ENCODE measurements at regions not wholly inside any gene's neighbourhood (a gene's known extent, or its start where the extent isn't known, plus 50 kb on each side); places are given as distances from the start of the nearest gene placed in this dataset.
"Not testable (repeated sequence)": the region's sequence is repeated elsewhere in the genome, so short reads cannot be mapped to it uniquely, and the experiment has no call there.

DNA sequence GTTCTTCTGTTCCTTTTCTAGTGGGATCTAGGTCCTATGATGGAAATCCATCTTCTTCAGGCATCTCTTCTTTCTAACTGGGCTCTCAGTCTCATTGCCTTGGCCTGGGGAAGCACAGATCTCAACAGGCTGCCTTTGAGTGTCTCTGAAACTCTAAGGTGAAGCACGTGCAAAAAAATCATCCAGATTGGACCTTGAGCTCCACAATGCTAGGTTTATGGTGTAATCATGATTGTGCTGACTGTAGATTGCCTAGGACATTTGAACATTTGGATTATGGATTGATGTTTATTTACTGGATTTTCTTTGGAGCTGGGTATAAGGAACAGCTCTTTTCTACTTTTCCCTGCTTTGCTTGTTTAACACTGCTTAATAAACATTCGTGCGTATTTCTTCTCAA is 191.5 kb upstream of the NR3C2 start:
- no peak for TF ChIP-seq Cebpa-rat (IDR thresholded peaks at IDR 0.05)
- H3K4me1 ChIP-seq = no peaks in the 10 kb centered on the region
- no peak overlapping the region for H3K27ac ChIP-seq
- H3K4me2 ChIP-seq = no peak overlapping the region
- no peak overlapping the region for H3K9ac ChIP-seq
- peaks cover 30% of the 10 kb centered on the region for H3K9me3 ChIP-seq
- H4K20me1 ChIP-seq = no peaks in the 10 kb centered on the region
- H3K36me3 ChIP-seq = no peaks in the 10 kb centered on the region
- no peak overlapping the region for H3K4me3 ChIP-seq
- H3K27me3 ChIP-seq = no peaks in the 10 kb centered on the region

DNA sequence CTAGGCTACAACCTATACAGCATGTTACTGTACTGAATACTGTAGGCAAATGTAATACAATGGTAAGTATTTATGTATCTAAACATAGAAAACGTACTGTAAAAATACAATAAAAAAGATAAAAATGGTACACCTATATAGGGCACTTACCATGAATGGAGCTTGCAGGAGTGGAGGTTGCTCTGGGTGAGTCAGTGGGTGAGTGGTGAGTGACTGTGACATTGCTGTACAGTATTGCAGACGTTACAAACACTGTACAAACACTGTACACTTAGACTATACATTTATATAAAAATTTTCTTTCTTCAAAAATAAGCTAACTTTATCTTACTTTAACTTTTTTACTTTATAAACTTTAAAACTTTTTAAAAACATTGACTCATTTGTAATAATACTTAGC is 190.3 kb upstream of the NR3C2 start:
- Histone ChIP-seq H3K4me3 (no peak overlapping the region), H4K20me1 (no peaks in the 10 kb centered on the region), H3K36me3 (no peaks in the 10 kb centered on the region), H3K9ac (no peak overlapping the region), H3K27ac (no peak overlapping the region), H3K4me1 (no peaks in the 10 kb centered on the region), H3K27me3 (no peaks in the 10 kb centered on the region), H3K9me3 (peaks cover 17% of the 10 kb centered on the region), H3K4me2 (no peak overlapping the region)
- no peak for TF ChIP-seq Cebpa-rat (IDR thresholded peaks at IDR 0.05)

DNA sequence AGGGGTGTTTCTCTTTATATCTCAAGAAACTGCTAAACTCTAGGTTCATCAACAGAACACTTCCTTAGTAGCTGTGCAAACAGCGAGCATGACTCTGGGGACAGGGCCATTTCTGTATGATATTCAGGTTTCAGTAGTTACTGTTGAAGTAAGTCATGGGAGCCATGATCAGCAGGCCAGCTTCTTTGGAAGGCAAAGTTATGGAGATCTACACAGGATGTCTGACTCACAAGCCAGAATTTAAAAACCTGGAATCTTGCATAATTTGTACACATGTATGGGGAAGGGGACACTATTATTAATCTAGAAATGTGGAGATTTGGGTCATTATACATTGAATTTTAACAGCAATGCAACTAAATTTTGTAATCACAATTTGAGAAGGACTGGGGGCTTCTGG is 187.8 kb upstream of the NR3C2 start:
- Histone ChIP-seq H3K36me3 (no peaks in the 10 kb centered on the region), H3K4me1 (no peaks in the 10 kb centered on the region), H3K9ac (no peak overlapping the region), H3K4me2 (no peak overlapping the region), H3K27me3 (no peaks in the 10 kb centered on the region), H3K9me3 (peaks cover under 1% of the 10 kb centered on the region; the same call in 1 of the 2 replicates), H3K27ac (no peak overlapping the region), H3K4me3 (no peak overlapping the region), H4K20me1 (no peaks in the 10 kb centered on the region)
- no peak for TF ChIP-seq Cebpa-rat (IDR thresholded peaks at IDR 0.05)

DNA sequence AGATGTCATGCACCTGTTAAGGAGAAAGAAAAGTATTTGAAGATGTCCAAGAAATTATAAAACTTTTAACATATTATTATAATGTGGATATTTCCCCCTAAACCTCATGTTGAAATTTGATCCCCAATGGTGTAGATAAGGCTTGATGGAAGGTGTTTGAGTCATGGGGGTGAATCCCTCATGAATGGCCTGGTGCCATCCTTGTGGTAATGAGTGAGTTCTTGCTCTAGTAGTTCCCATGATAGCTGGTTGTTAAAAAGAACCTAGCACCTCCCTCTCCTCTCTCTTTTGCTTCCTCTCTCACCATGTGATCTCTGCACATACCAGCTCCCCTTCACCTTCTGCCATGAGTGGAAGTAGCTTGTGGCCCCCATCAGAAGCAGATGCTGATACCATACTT is 176.6 kb upstream of the NR3C2 start:
- no peak overlapping the region for H3K4me2 ChIP-seq
- H3K4me3 ChIP-seq = no peak overlapping the region
- TF ChIP-seq Cebpa-rat (IDR thresholded peaks at IDR 0.05) = no peak
- 0 out of 2 replicates have a peak, but pooled peaks cover 5% of the 10 kb centered on the region for H3K9me3 ChIP-seq
- H4K20me1 ChIP-seq = no peaks in the 10 kb centered on the region
- H3K4me1 ChIP-seq = no peaks in the 10 kb centered on the region
- no peaks in the 10 kb centered on the region for H3K27me3 ChIP-seq
- H3K27ac ChIP-seq = no peak overlapping the region
- no peak overlapping the region for H3K9ac ChIP-seq
- no peaks in the 10 kb centered on the region for H3K36me3 ChIP-seq

DNA sequence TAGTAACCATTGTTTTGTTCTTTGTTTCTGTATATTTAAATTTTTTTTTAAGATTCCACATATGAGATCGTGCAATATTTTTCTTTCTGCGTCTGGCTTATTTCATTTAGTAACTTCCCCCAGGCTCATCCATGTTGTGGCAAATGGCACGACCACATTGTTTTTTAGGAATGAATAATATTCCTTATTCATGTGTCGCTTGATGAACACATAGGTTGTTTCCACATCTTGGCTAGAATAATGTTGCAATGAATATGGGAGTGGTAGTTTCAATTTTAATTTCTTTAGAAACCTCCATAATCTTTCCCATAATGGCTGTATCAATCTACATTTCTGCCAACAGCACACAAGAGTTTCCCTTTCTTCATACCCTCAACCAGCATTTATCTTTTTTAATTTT is 166.8 kb upstream of the NR3C2 start:
- no peak overlapping the region for H3K9ac ChIP-seq
- no peak for TF ChIP-seq Cebpa-rat (IDR thresholded peaks at IDR 0.05)

DNA sequence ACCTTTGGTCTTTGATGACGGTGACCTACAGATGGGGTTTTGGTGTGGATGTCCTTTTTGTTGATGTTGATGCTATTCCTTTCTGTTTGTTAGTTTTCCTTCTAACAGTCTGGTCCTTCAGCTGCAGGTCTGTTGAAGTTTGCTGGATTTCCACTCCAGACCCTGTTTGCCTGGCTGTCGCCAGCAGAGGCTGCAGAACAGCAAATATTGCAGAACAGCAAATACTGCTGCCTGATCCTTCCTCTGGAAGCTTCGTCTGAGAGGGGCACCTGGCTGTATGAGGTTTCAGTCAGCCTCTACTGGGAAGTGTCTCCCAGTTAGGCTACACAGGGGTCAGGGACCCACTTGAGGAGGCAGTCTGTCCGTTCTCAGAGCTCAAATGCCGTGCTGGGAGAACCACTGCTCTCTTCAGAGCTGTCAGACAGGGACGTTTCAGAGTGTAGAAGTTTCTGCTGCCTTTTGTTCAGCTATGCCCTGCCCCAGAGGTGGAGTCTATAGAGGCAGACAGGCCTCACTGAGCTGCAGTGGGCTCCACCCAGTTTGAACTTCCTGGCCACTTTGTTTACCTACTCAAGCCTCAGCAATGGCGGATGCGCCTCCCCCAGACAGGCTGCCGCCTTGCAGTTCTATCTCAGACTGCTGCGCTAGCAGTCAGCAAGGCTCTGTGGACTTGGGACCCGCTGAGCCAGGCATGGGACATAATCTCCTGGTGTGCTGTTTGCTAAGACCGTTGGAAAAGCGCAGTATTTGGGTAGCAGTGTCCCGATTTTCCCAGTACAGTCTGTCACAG is 156.4 kb upstream of the NR3C2 start:
- H3K27me3 ChIP-seq, H3K36me3 ChIP-seq, H3K27ac ChIP-seq, H4K20me1 ChIP-seq, H3K4me1 ChIP-seq, H3K9ac ChIP-seq, H3K4me2 ChIP-seq, H3K4me3 ChIP-seq: not testable (repeated sequence)
- peaks cover 26% of the 10 kb centered on the region for H3K9me3 ChIP-seq

More for the DNA sequence above, 166.8 kb upstream of the NR3C2 start:
- Histone ChIP-seq H3K36me3 (no peaks in the 10 kb centered on the region), H3K4me2 (no peak overlapping the region), H4K20me1 (no peaks in the 10 kb centered on the region), H3K9me3 (no peaks in the 10 kb centered on the region), H3K4me3 (no peak overlapping the region), H3K27ac (no peak overlapping the region), H3K27me3 (no peaks in the 10 kb centered on the region), H3K4me1 (no peaks in the 10 kb centered on the region)

DNA sequence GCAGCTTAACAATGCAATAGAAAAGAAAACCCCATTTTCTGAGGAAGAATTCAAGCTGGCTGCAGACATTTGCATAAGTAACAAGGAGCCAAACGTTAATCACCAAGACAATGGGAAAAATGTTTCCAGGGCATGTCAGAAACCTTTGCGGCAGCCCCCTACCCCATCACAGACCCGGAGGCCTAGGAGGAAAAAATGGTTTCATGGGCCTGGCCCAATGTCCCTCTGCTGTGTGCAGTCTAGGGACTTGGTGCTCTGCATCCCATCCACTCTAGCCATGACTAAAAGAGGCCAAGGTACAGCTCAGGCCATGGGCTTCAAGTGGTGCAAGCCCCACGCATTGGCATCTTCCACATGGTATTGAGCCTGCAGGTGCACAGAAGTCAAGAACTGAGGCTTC is 147.0 kb upstream of the NR3C2 start:
- Histone ChIP-seq H3K4me2 (no peak overlapping the region), H4K20me1 (no peaks in the 10 kb centered on the region), H3K9me3 (peaks cover 20% of the 10 kb centered on the region), H3K4me1 (no peaks in the 10 kb centered on the region), H3K4me3 (no peak overlapping the region), H3K27ac (no peak overlapping the region), H3K9ac (no peak overlapping the region), H3K27me3 (no peaks in the 10 kb centered on the region), H3K36me3 (no peaks in the 10 kb centered on the region)
- no peak for TF ChIP-seq Cebpa-rat (IDR thresholded peaks at IDR 0.05)

DNA sequence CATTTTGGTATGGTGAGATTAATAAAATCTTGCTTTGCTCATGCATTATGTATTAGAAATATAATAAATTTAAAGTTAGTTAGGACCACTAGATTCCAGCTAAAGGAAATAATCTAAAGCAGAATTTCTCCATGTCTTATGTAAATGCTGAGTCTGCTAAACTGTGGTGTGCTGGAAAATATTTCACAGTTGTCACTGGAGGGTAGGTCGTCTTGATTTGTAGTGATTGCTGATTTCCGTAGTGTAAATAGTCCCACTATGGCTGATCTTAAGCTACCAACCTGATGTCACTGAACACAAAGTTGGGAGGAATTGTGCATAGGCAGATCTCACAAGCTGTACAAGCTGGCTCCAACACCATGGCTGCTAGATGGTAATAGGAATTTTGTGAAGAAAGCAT is 133.4 kb upstream of the NR3C2 start:
- no peaks in the 10 kb centered on the region for H4K20me1 ChIP-seq
- H3K9me3 ChIP-seq = no peaks in the 10 kb centered on the region
- H3K27me3 ChIP-seq = no peaks in the 10 kb centered on the region
- no peak overlapping the region for H3K4me2 ChIP-seq
- no peak for TF ChIP-seq Cebpa-rat (IDR thresholded peaks at IDR 0.05)
- no peaks in the 10 kb centered on the region for H3K36me3 ChIP-seq
- H3K4me1 ChIP-seq = no peaks in the 10 kb centered on the region
- no peak overlapping the region for H3K9ac ChIP-seq
- no peak overlapping the region for H3K4me3 ChIP-seq
- H3K27ac ChIP-seq = no peak overlapping the region

DNA sequence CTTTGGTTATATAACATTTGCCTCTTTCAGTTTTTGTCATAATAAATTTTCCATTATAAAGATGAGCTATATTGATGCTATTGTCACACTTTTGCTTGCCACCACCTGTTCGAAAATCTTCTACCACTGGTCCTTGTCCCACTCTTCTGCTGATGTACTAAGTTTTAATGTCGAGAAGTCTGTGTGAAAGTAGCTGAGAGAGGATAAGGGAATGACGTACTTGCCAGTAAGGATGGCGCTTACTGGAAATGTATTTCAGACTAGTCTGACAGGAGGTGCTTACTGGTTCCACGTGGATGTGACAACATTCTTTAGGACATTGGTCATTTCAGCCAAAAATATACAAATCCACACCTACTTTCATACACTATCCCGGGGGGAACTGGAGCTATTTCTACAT is 132.7 kb upstream of the NR3C2 start:
- Histone ChIP-seq H3K4me1 (no peaks in the 10 kb centered on the region), H3K4me2 (no peak overlapping the region), H4K20me1 (no peaks in the 10 kb centered on the region), H3K4me3 (no peak overlapping the region), H3K27ac (no peak overlapping the region), H3K27me3 (no peaks in the 10 kb centered on the region), H3K36me3 (no peaks in the 10 kb centered on the region), H3K9ac (no peak overlapping the region), H3K9me3 (0 out of 2 replicates have a peak, but pooled peaks cover 6% of the 10 kb centered on the region)
- no peak for TF ChIP-seq Cebpa-rat (IDR thresholded peaks at IDR 0.05)

DNA sequence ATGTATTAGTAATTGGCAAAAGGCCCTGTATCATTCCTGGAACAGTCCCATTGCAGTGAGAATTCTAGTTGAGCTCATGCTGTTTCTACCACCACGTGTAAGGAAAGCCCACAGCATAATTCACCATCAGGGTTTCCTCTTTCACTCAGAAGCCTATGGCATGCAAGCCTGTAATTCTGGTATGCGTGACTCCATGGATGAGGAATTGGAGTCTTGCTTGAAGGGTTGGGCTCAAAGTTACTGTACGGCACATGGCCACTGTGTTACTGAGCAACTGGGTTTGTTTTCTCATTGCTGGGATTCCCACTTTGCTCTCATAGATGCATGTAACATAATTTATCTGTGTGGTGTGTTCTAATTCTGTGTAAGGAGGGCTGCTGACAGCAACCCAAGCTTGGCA is 132.3 kb upstream of the NR3C2 start:
- Histone ChIP-seq H3K4me3 (no peak overlapping the region), H3K36me3 (no peaks in the 10 kb centered on the region), H3K27me3 (no peaks in the 10 kb centered on the region), H3K9me3 (peaks cover 10% of the 10 kb centered on the region; the same call in 1 of the 2 replicates), H3K4me2 (no peak overlapping the region), H3K27ac (no peak overlapping the region), H3K4me1 (no peaks in the 10 kb centered on the region), H4K20me1 (no peaks in the 10 kb centered on the region), H3K9ac (no peak overlapping the region)
- TF ChIP-seq Cebpa-rat (IDR thresholded peaks at IDR 0.05) = no peak

DNA sequence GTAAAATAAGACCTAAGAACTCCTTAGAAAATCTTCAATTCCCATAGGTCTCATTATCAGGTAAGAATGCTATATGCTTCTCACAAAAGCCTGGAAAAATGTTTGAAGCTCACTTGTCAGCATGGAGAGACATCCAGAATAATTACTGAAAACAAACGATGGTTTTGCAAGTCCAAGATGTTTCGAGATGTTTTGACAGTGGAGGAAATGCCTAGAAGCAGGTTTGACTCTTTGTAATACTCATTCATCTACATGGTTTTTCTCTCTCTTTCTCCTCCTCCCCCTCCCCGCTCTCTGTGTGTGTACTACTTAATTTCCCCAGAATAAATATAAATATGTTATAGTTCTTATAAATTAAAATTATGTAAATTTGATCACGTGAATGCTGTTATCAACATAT is 131.9 kb upstream of the NR3C2 start:
- no peak for TF ChIP-seq Cebpa-rat (IDR thresholded peaks at IDR 0.05)
- Histone ChIP-seq H3K36me3 (no peaks in the 10 kb centered on the region), H3K9me3 (peaks cover 14% of the 10 kb centered on the region; the same call in 1 of the 2 replicates), H3K9ac (no peak overlapping the region), H3K4me2 (no peak overlapping the region), H3K4me3 (no peak overlapping the region), H4K20me1 (no peaks in the 10 kb centered on the region), H3K27ac (no peak overlapping the region), H3K27me3 (no peaks in the 10 kb centered on the region), H3K4me1 (no peaks in the 10 kb centered on the region)
